ENCODE measurements at regions not wholly inside any gene's neighbourhood (a gene's known extent, or its start where the extent isn't known, plus 50 kb on each side); places are given as distances from the start of the nearest gene placed in this dataset.

GRCh38 chr16:9191274-9191850 lies 99.9 kb downstream of the HAPSTR1 start:
- H3K9me1 ChIP-seq (ENCODE audit: control insufficient read depth, insufficient read depth, low read length): no peaks in the 10 kb centered on the region
- H3K27ac ChIP-seq (ENCODE audit: extremely low read depth, low read depth, low read length): no peak overlapping the region
- H4K20me1 ChIP-seq (replicated peaks; ENCODE audit: control insufficient read depth, insufficient read depth, low read length): no peaks in the 10 kb centered on the region
- H3K9me3 ChIP-seq (replicated peaks; ENCODE audit: control insufficient read depth, insufficient read depth, low read depth, low read length): no peaks in the 10 kb centered on the region
- no peaks in the 10 kb centered on the region for H3K79me2 ChIP-seq (ENCODE audit: control insufficient read depth, insufficient read depth, low read length)
- intact Hi-C loops (cut with micrococcal nuclease) (no loop called here), in situ Hi-C loops (cut with MboI) (no loop called here)
- no peaks in the 10 kb centered on the region for H3K4me1 ChIP-seq (replicated peaks in 1 of 2; ENCODE audit: control insufficient read depth in 2 of 2, insufficient read depth in 2 of 2, low read length in 2 of 2)
- BruUV-seq (replicated peaks): no TSS peak
- no peak overlapping the region for H3K4me2 ChIP-seq (ENCODE audit: insufficient read depth, low read length)
- ChIA-PET CTCF (ENCODE audit: low intra/inter-chr PET ratio) (no interaction called here), POLR2A (no interaction called here)
- no peaks in the 10 kb centered on the region for H3K36me3 ChIP-seq (ENCODE audit: control insufficient read depth, insufficient read depth, low read length)
- ATAC-seq: no peak
- FAIRE-seq: no peak
- DNase-seq (ENCODE audit: extremely low read depth in 1 of 4, low spot score in 3 of 4): no peak
- H2AFZ ChIP-seq (ENCODE audit: low read depth, low read length): no peak overlapping the region
- no peak overlapping the region for H3K4me3 ChIP-seq
- peaks cover 0 to 5% of the 10 kb centered on the region in 2 experiments; a peak in 1 of 5 replicates for H3K27me3 ChIP-seq (ENCODE audit: control insufficient read depth in 2 of 2, insufficient read depth in 2 of 2, low read length in 2 of 2)
- TF ChIP-seq TSC22D4 (tag; IDR thresholded peaks at IDR 0.05) (0 out of 2 replicates have a peak, but pooled peaks have one; percentile 20), GTF2A2 (tag; IDR thresholded peaks at IDR 0.05) (no peak)
- no peak overlapping the region for H3K9ac ChIP-seq (ENCODE audit: insufficient read depth in 1 of 2, low read depth in 2 of 2, low read length in 2 of 2)

GRCh38 chr16:9192746-9193145 lies 101.3 kb downstream of the HAPSTR1 start:
- peaks cover 2 to 5% of the 10 kb centered on the region in 2 experiments; a peak in 2 of 5 replicates for H3K27me3 ChIP-seq (ENCODE audit: control insufficient read depth in 2 of 2, insufficient read depth in 2 of 2, low read length in 2 of 2)
- no peak overlapping the region for H2AFZ ChIP-seq (ENCODE audit: low read depth, low read length)
- H4K20me1 ChIP-seq (replicated peaks; ENCODE audit: control insufficient read depth, insufficient read depth, low read length): no peaks in the 10 kb centered on the region
- no TSS peak for BruUV-seq (replicated peaks)
- no peak overlapping the region for H3K27ac ChIP-seq (ENCODE audit: extremely low read depth, low read depth, low read length)
- H3K79me2 ChIP-seq (ENCODE audit: control insufficient read depth, insufficient read depth, low read length): no peaks in the 10 kb centered on the region
- ChIA-PET CTCF (ENCODE audit: low intra/inter-chr PET ratio) (no interaction called here), POLR2A (no interaction called here)
- WGBS (ENCODE audit: insufficient coverage, low coverage, missing lambda C conversion rate): 0% methylated on average over 4 of the region's 4 CpGs
- H3K4me3 ChIP-seq: no peak overlapping the region
- H3K9ac ChIP-seq (ENCODE audit: insufficient read depth in 1 of 2, low read depth in 2 of 2, low read length in 2 of 2): no peak overlapping the region
- no peak for DNase-seq (ENCODE audit: extremely low read depth in 1 of 4, low spot score in 3 of 4)
- intact Hi-C loops (cut with micrococcal nuclease) (no loop called here), in situ Hi-C loops (cut with MboI) (no loop called here)
- H3K36me3 ChIP-seq (ENCODE audit: control insufficient read depth, insufficient read depth, low read length): no peaks in the 10 kb centered on the region
- ATAC-seq: no peak
- no peak overlapping the region for H3K4me2 ChIP-seq (ENCODE audit: insufficient read depth, low read length)
- H3K9me1 ChIP-seq (ENCODE audit: control insufficient read depth, insufficient read depth, low read length): no peaks in the 10 kb centered on the region
- no peaks in the 10 kb centered on the region for H3K9me3 ChIP-seq (replicated peaks; ENCODE audit: control insufficient read depth, insufficient read depth, low read depth, low read length)
- no peak for FAIRE-seq
- H3K4me1 ChIP-seq (replicated peaks in 1 of 2; ENCODE audit: control insufficient read depth in 2 of 2, insufficient read depth in 2 of 2, low read length in 2 of 2): no peaks in the 10 kb centered on the region
- no peak for TF ChIP-seq ZBTB40 (IDR thresholded peaks at IDR 0.05)
- TF ChIP-seq ZBTB40 (CRISPR knock-in tag; IDR thresholded peaks at IDR 0.05): no peak
- TF ChIP-seq ILK (tag; IDR thresholded peaks at IDR 0.05; ENCODE audit: borderline replicate concordance, low read depth): no peak
- TF ChIP-seq RB1 (IDR thresholded peaks at IDR 0.05; ENCODE audit: low read depth): no peak
